ENCODE measurements at regions not wholly inside any gene's neighbourhood (a gene's known extent, or its start where the extent isn't known, plus 50 kb on each side); places are given as distances from the start of the nearest gene placed in this dataset.

GRCh38 chr14:75335571-75335970 lies 56.9 kb downstream of the FOS start:
- TF ChIP-seq EZH2 (IDR thresholded peaks at IDR 0.05; ENCODE audit: borderline replicate concordance, low read length) (no peak), CTCF (conservative IDR thresholded peaks at IDR 0.05 in 1 of 2, IDR thresholded peaks at IDR 0.05 in 1 of 2; ENCODE audit: extremely low read depth in 1 of 2, insufficient read depth in 1 of 2, low read depth in 1 of 2, low read length in 2 of 2) (no peak)
